ENCODE measurements at regions not wholly inside any gene's neighbourhood (a gene's known extent, or its start where the extent isn't known, plus 50 kb on each side); places are given as distances from the start of the nearest gene placed in this dataset.

DNA sequence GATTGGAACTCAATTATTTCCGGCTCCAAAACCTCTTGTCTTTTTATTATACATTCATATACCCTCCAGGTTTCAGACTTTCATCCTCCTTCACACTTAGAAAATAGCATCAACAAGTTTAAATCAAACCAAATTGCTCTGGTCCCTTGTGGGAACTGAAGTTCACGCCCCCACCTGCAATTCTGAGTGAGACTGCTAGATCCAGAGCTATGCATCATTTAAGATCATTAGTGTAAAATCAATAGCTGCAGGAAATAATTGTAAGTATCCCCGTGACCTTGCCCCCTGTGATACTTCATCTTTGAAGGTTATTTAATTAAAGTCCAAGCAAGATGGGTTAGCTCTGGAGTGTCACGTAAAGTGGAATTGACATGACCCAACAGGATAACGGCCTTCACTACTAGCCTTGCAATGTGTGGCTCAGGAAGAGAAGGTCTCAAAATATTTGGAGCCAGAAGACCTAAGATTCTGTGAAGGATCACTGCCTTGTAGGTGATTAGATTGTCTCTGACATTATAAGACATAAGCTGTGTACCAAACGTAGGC lies 742.2 kb upstream of the LRRC4C start:
- TF ChIP-seq CTCF (IDR thresholded peaks at IDR 0.05): no peak

DNA sequence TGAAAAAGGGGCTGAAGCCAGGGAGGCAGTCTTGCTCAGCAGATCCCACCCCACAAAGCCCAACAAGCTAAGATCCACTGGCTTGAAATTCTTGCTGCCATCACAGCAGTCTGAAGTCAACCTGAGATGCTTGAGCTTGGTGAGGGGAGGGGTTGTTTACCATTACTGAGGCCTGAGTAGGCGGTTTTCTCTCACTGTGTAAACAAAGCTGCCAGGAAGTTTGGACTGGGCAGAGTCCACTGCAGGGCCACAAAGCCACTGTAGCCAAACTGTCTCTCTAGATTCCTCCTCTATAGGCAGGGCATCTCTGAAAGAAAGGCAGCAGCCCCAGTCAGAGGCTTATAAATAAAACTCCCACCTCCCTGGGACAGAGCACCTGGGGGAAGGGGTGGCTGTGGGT lies 746.1 kb upstream of the LRRC4C start:
- TF ChIP-seq CTCF (IDR thresholded peaks at IDR 0.05): no peak

GRCh38 chr11:42225664-42226063 lies 766.2 kb upstream of the LRRC4C start:
- no peak for TF ChIP-seq CTCF (IDR thresholded peaks at IDR 0.05)

DNA sequence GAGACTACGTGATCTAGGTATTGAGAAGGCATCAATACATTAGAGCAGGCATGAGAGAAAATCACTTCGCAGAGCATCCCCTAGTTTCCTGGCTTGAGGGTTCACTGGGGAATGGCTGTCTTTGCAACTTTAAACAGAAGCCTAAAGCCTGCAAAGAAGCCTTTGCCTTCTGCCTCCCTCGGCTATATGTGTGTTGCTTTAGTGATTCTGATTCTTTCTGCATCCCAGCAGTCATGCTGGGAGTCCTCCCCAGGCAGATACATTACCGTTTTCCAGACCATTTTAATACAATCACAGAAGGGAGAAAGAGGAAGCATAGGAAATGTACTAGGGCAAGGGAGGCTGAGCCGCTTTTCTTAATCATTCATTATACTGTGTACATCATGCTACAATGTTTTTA lies 773.2 kb upstream of the LRRC4C start:
- TF ChIP-seq CTCF (IDR thresholded peaks at IDR 0.05): no peak

DNA sequence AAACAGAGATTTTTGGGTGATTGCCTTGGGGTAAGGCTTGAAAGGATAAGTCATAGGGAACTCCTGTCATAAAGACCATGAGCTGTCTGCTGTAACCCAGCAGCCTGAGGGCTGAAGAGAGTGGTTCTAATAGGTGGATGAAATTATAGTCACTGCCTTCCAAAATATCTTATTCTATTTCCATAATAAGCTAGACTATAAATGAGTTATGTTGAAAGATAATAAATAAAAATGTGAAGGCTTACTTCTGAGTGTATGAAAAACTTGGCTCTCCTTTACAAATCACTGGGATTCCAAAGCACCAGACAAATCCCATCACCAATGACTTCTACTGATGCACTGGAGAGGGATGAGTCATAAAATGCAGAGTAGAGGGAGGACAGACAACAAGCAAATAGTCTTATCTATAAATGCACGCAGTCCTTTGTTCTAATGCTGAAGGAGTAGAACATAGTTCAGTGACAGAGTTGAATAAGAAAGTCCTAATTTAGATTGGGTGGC lies 775.0 kb upstream of the LRRC4C start:
- TF ChIP-seq CTCF (IDR thresholded peaks at IDR 0.05): no peak

DNA sequence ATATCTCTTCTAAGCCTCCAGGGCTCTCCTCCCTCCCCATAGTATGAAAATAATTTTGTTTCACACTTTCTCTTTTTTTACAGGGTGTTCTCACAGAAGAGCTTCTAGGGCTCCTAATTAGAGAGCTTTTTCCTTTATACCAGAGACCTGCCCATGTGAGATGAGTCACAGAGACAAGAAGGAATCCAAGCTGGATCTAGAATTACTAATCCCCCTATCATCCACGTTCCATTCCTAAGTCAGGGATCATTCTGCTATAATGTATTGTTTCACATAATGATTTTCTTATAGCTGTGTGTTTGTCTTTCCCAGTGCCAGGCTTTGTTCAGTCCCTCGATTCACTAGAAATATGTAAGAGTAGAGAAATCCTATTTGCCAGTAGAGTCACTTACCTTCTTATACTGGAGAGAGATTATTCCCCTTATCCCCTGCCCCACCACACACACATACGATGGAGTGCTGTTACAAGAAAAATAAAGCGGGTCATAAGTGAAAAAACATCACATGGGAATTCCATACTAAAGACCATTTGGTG lies 778.3 kb upstream of the LRRC4C start:
- TF ChIP-seq CTCF (IDR thresholded peaks at IDR 0.05): no peak

DNA sequence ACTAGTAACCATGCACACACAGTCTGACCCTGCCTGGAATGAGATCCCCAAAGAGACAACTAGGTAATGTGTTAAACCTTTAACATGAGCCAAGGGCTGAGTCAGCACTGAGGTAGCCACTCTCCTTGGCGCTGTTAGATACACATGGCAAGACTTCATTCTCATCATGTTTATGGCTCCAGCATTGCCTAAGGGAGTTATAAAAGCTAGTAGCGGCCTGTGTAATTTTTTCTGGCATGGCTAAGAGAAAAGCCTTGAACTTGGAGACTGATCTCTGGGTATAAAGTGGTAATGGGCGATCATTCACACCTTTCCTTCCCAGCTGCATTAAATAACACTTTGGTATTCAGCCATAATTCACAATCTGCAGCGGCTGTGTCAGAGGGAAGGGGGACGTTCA lies 779.7 kb upstream of the LRRC4C start:
- TF ChIP-seq CTCF (IDR thresholded peaks at IDR 0.05): no peak

GRCh38 chr11:42243385-42243784 lies 783.9 kb upstream of the LRRC4C start:
- no peak for TF ChIP-seq CTCF (IDR thresholded peaks at IDR 0.05)

Measured in LNCAP (cell line).